GM21619 (cell line): ENCODE measurements at regions not wholly inside any gene's neighbourhood (a gene's known extent, or its start where the extent isn't known, plus 50 kb on each side); places are given as distances from the start of the nearest gene placed in this dataset.
A peak's percentile ranks its signal among the peaks of the same experiment; 100 is the strongest.
"Not testable (repeated sequence)": the region's sequence is repeated elsewhere in the genome, so short reads cannot be mapped to it uniquely, and the experiment has no call there.

Experiments
- ATAC-seq: cut with Tn5 transposase; IDR thresholded peaks from one replicate; pipeline ENCODE4 v1.9.1; 2021; ENCODE audit not compliant: unreplicated experiment

- peak; percentile 99 for ATAC-seq
These were observed 135.6 kb upstream of the ZNF658 start for GRCh38 chr9:66764799-66765493.

DNA sequence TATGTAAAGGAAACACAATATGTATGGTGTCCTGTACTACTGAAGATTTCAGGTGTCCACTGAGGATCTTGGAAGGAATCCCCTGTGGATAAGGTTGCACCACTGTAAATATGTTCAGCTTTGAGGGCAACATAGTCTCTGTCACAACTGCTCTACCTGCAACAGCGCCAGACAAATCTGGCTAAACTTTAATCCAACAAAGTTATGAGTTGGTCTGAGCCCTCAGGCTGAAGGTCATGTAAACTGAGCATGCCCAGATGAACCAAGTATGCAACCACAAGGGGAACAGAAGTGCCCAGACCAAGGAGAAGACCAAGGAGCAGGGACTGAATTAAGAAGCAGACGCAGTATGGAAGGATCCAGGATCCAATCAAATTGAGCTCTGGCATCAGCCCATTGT, 135.0 kb upstream of the ZNF658 start:
- not testable (repeated sequence) for ATAC-seq

GRCh38 chr9:66771504-66771903, 129.0 kb upstream of the ZNF658 start:
- not testable (repeated sequence) for ATAC-seq

- ATAC-seq = not testable (repeated sequence)
These were observed 125.9 kb upstream of the ZNF658 start for GRCh38 chr9:66774618-66775017.

DNA sequence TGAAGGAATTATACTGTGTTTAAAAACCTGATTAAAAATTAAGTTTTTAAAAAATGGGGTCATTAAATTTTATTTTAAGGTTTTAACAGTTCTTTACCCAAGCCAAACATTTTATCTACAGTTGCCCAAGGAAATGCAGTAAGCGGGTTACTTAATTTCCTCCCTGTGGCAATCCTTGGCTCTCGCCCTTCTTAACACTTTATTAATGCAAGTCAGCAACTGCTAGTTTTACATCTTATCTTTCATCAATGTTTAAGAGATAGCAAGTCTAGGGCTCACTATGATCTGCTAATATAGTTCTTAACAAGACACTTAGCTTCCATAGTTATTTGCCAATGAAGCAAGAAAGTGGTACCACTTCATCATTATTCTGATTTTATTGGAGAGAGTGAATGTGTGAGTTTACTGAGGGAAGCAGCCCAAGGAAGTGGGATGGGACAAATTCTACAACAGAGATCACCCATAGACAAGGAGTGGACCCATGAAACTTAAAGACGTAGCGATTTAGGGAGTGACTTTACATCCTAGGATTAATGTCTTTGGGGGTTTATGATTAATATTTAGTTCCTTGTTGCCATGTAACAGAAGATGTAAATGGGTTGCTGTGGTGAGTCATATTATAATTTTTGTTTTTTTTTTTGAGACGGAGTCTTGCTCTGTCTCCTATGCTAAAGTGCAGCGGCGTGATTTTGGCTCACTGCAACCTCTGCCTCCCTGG, 120.4 kb upstream of the ZNF658 start:
- not testable (repeated sequence) for ATAC-seq

GRCh38 chr9:66781240-66781639, 119.3 kb upstream of the ZNF658 start:
- ATAC-seq = not testable (repeated sequence)

DNA sequence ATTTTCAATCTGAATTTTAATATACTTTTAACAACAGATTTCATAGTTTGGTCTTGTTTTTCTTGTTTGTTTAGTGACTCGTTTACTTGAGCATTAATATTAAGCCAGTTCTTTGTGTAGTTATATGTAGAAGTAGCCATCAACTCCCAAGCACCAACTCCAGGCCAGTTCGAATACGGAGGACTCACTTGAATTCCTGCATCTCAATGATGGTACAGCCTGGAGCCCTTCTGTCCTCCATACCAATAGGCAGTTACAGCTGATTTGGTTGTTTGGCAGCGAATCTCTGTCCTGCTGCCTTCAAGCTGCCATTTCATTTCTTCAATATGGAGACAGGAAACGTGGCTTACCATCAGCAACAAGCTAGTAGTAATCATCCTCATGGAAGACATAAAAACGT, 118.5 kb upstream of the ZNF658 start:
- not testable (repeated sequence) for ATAC-seq

DNA sequence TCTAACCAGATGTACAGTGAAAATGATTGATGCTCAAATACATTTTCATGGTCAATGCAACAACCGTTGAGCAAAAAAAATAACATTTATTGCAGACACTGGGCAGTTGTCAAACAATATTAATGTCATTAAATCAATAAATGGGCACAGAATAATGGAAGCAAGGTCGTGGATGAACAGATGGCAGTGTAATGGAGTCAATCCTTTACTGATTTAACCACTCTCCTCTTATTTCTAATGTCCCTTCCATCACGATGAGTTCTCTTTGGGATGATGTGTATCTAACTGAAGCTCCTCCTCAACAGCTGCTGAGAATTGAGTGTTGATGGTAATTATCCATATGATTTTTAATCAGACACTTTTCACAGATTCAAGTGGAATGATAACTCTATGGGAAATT, 114.9 kb upstream of the ZNF658 start:
- ATAC-seq = not testable (repeated sequence)

DNA sequence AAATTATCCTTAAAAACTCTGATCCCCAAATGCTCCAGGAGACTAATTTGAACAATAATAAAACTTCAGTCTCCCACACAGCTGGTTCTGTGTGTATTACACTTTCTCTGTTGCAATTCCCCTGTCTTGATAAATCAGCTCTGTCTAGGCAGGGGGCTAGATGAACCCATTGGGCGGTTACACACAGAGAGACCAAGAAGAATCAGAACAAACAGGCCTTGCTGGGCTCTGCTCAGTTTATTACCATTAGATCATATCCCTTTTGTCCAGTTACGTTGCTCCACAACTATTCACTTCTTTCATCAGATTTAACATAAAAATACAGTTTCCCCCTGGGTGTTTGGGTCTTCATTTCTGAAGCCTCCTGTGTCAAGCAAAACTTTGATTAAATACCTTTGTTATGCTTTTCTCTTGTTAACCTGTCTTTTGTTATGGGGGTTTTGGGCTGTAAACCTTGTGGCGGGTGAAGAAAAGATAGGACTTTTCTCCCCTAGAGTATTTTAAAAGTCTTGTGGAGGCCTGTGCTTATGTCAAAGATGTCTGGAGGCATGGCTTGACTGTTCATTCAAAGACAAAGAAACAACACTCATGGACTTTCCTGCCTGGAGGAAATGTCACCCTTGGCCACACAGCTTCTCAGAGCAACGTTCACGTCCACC, 109.3 kb upstream of the ZNF658 start:
- not testable (repeated sequence) for ATAC-seq

GRCh38 chr9:66794769-66795168, 105.8 kb upstream of the ZNF658 start:
- not testable (repeated sequence) for ATAC-seq

GRCh38 chr9:66795723-66796503, 104.6 kb upstream of the ZNF658 start:
- not testable (repeated sequence) for ATAC-seq

DNA sequence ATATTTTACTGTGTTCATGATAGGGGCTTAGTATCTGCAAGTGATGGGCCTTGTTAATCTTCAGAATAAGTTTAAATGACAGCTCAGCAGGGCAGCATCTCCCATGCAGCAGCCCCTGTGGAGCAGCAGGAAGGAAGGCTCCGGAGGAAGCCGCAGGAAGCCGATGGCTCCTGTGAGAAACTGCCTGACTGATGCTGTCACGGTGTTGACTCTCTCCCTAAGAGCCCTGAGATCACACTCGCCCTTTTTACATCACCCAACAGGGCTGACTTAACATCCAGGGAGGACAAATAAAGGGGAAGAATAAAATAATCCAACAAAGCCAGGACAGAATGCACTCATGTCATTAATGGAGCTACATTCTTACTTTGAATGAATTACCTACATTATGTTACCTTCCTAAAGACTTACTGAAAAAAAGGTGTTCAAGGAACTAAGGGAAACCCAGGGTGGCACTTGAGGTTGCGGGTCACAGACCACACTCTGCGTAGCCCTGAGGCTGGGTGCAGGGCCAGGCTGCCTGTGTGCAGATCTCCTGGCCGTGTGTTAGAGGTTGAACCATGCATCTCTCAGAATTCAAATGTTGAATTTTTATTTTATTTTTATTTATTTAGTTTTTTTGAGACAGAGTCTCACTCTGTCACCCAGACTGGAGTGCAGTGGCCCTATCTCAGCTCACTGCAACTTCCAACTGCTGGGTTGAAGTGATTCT, 102.5 kb upstream of the ZNF658 start:
- ATAC-seq = not testable (repeated sequence)

GRCh38 chr9:66803619-66804018, 96.9 kb upstream of the ZNF658 start:
- not testable (repeated sequence) for ATAC-seq

GRCh38 chr9:66810247-66810646, 90.3 kb upstream of the ZNF658 start:
- not testable (repeated sequence) for ATAC-seq

DNA sequence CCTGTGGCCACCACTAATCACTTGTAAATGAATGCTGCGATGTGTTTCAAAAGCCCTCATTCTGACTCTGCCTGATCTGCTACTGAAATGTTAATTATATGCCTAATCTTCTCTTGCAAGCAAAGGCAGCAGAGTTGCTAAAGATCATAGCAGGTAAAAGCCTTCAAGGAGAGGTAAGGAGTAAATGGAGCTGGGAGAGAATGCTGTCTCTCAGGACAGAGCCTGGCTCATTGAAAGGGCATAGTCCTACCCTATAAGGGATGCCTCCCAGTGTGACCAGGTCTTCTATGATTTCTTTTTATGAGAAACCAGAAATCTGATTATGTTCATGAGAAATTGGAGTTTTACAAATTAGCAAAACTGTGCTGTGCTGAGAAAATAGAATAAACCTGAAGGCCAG, 88.2 kb upstream of the ZNF658 start:
- ATAC-seq = not testable (repeated sequence)

- ATAC-seq = not testable (repeated sequence)
These were observed 87.6 kb upstream of the ZNF658 start for GRCh38 chr9:66812967-66813366.

DNA sequence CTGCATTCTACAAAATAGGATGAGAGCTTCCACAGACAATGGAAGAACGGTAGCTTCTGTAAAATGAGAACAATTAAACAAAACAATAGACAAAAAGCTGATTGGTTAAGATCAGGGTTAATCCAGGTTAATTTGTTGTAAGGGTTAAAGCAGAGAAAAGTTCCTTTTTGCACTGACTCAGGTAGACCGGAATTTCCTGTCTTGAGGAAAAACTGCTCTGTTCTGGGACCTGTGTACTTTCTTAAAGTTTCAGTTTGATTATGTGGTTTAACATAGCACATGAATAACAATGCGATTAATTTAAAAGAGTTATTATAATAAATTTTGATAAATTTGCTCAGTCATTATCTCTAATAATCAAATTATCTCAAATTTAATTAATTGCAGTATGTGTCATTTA, 86.5 kb upstream of the ZNF658 start:
- not testable (repeated sequence) for ATAC-seq

GRCh38 chr9:66819510-66819909, 81.0 kb upstream of the ZNF658 start:
- not testable (repeated sequence) for ATAC-seq

DNA sequence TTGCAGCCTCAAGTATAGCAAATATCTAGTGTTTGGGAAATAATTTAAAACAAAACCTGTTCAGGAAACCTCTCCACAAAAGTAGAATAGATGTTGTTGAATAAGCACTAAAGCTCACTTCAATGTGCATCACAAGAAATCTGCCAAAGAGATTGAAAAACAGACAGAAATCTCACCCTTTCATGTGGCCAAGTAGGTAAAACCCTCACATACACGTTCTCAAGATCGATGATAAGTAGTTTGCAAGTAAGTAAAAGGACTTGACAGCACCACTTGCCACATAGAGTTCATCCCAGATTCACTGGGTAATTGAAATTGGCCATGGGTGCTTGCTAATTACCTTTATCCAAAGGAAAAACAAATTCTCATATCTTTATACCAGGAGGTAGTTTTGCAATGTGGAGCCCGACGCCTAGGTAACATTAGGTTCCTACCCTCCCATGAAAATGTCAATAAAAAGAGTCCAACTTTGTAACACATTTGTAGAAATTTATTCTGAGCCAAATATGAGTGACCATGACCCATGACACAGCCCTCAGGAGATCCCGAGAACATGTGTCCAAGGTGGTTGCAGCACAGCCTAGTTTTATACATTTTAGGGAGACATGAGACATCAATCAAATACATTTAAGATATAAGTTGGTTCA, 80.4 kb upstream of the ZNF658 start:
- ATAC-seq = not testable (repeated sequence)

- ATAC-seq = not testable (repeated sequence)
These were observed 76.4 kb upstream of the ZNF658 start for GRCh38 chr9:66824169-66824568.
